CD4-positive, alpha-beta T cell (primary cell): ENCODE measurements at regions not wholly inside any gene's neighbourhood (a gene's known extent, or its start where the extent isn't known, plus 50 kb on each side); places are given as distances from the start of the nearest gene placed in this dataset.

Experiments
- ATAC-seq: fragments of 200-7000 bp; cut with Tn5 transposase; one replicate; pipeline ENCODE4 v1.10.0; 2022; ENCODE audit warnings: mild to moderate bottlenecking; ENCODE audit not compliant: poor library complexity
- CTCF ChIA-PET: fragments of 350-600 bp; sonication (Branson Sonifier 250); formaldehyde crosslinking; loops from one replicate; lab custom pipeline; 2021; ENCODE audit warnings: antibody characterized with exemption, inconsistent platforms; lab: Charles Lee
- POLR2A ChIA-PET: fragments of 350-600 bp; sonication (Branson Sonifier 250); formaldehyde crosslinking; loops from one replicate; lab custom pipeline; 2021; ENCODE audit warnings: antibody characterized with exemption, inconsistent platforms; lab: Charles Lee
- DNase-seq, 14 experiments: peaks; one replicate each; pipeline ENCODE4 v3.0.0-alpha.2; 2013 to 2020; ENCODE audit warnings: mixed read lengths in 2 of 14
- H3K27ac ChIP-seq, 2 donors: one replicate each; pipeline versions ENCODE4 v1.5.1 to v1.7.0; 2013; ENCODE audit warnings: low read length in 2 of 2, low read depth in 1 of 2, mild to moderate bottlenecking in 1 of 2
- H3K27me3 ChIP-seq, 2 experiments: 1 replicate in 1 of 2; 2 replicates in 1 of 2; pipeline versions ENCODE4 v1.6.1 to v1.7.0; 2013; ENCODE audit warnings: low read length in 2 of 2, control low read depth in 1 of 2, mild to moderate bottlenecking in 1 of 2, moderate library complexity in 1 of 2; ENCODE audit not compliant: insufficient read depth in 2 of 2, control insufficient read depth in 1 of 2
- H3K36me3 ChIP-seq: one replicate; pipeline ENCODE4 v1.6.1; 2013; ENCODE audit warnings: low read length, control low read depth; ENCODE audit not compliant: insufficient read depth
- H3K4me1 ChIP-seq: one replicate; pipeline ENCODE4 v1.6.1; 2013; ENCODE audit warnings: low read length, control low read depth; ENCODE audit not compliant: insufficient read depth
- H3K4me3 ChIP-seq: one replicate; pipeline ENCODE4 v1.5.1; 2013; ENCODE audit warnings: mild to moderate bottlenecking, low read length, moderate library complexity
- H3K9me3 ChIP-seq, 2 experiments: 1 replicate in 1 of 2; 2 replicates in 1 of 2; pipeline versions ENCODE4 v1.6.1 to v1.7.0; 2013; ENCODE audit warnings: low read length in 2 of 2, mild to moderate bottlenecking in 2 of 2, control low read depth in 1 of 2, moderate library complexity in 1 of 2; ENCODE audit not compliant: control insufficient read depth in 1 of 2, insufficient read depth in 1 of 2
- H3K27ac Mint-ChIP-seq: one replicate; pipeline ENCODE4 v1.8.0; 2020; ENCODE audit warnings: mixed read lengths
- H3K27me3 Mint-ChIP-seq: one replicate; pipeline ENCODE4 v1.8.0; 2021; ENCODE audit warnings: mixed read lengths
- H3K36me3 Mint-ChIP-seq: one replicate; pipeline ENCODE4 v1.8.0; 2021; ENCODE audit warnings: low read depth, mixed read lengths
- H3K4me1 Mint-ChIP-seq: one replicate; pipeline ENCODE4 v1.8.0; 2021; ENCODE audit warnings: low read depth, mixed read lengths
- H3K4me3 Mint-ChIP-seq: one replicate; pipeline ENCODE4 v1.8.0; 2020; ENCODE audit warnings: mild to moderate bottlenecking, mixed read lengths
- H3K9me3 Mint-ChIP-seq: one replicate; pipeline ENCODE4 v1.8.0; 2020; ENCODE audit warnings: mixed read lengths
- intact Hi-C, 2 experiments: fragments of 100-400 bp; cut with DNase I in 1 of 2; cut with micrococcal nuclease in 1 of 2; formaldehyde crosslinking; loops; one replicate each; pipeline versions ENCODE4 v1.15.1 to v1.9.0; 2023 to 2025; cut with DNase I, micrococcal nuclease
- TF ChIP-seq, protein P1 (sequence below): fragments of 200-600 bp; IDR thresholded peaks from one replicate; pipeline ENCODE4 v1.8.0; 2022; ENCODE audit warnings: antibody characterized with exemption, mild to moderate bottlenecking

- H3K36me3 ChIP-seq, result no peaks in the 10 kb centered on the region
- no peak overlapping the region for H3K4me3 Mint-ChIP-seq
- H3K9me3 Mint-ChIP-seq, result peaks cover 8% of the 10 kb centered on the region
- H3K9me3 ChIP-seq, result peaks cover 0 to 8% of the 10 kb centered on the region in 2 experiments
- H3K4me3 ChIP-seq, result no peak overlapping the region
- H3K27ac ChIP-seq, result no peak overlapping the region
- H3K4me1 Mint-ChIP-seq, result no peaks in the 10 kb centered on the region
- no peaks in the 10 kb centered on the region for H3K27me3 ChIP-seq
- ChIA-PET POLR2A (no interaction called here), CTCF (no interaction called here)
- ATAC-seq, result no peak
- intact Hi-C loops, result no loop called here
- no peaks in the 10 kb centered on the region for H3K4me1 ChIP-seq
- no peaks in the 10 kb centered on the region for H3K36me3 Mint-ChIP-seq
- DNase-seq, result no peak
- no peaks in the 10 kb centered on the region for H3K27me3 Mint-ChIP-seq
- no peak overlapping the region for H3K27ac Mint-ChIP-seq
- TF ChIP-seq, protein P1, sequence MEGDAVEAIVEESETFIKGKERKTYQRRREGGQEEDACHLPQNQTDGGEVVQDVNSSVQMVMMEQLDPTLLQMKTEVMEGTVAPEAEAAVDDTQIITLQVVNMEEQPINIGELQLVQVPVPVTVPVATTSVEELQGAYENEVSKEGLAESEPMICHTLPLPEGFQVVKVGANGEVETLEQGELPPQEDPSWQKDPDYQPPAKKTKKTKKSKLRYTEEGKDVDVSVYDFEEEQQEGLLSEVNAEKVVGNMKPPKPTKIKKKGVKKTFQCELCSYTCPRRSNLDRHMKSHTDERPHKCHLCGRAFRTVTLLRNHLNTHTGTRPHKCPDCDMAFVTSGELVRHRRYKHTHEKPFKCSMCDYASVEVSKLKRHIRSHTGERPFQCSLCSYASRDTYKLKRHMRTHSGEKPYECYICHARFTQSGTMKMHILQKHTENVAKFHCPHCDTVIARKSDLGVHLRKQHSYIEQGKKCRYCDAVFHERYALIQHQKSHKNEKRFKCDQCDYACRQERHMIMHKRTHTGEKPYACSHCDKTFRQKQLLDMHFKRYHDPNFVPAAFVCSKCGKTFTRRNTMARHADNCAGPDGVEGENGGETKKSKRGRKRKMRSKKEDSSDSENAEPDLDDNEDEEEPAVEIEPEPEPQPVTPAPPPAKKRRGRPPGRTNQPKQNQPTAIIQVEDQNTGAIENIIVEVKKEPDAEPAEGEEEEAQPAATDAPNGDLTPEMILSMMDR, result no peak
Observed at GRCh38 chr9:11023201-11023600, 410.4 kb upstream of the PTPRD start.

GRCh38 chr9:11025775-11026174 lies 413.0 kb upstream of the PTPRD start:
- H3K9me3 Mint-ChIP-seq, result peaks cover 8% of the 10 kb centered on the region
- no peak for DNase-seq
- ChIA-PET CTCF (no interaction called here), POLR2A (no interaction called here)
- H3K27ac ChIP-seq, result no peak overlapping the region
- H3K36me3 Mint-ChIP-seq, result no peaks in the 10 kb centered on the region
- H3K9me3 ChIP-seq, result peaks cover 0 to 8% of the 10 kb centered on the region in 2 experiments
- no peaks in the 10 kb centered on the region for H3K27me3 Mint-ChIP-seq
- intact Hi-C loops, result no loop called here
- H3K4me3 Mint-ChIP-seq, result no peak overlapping the region
- no peak overlapping the region for H3K27ac Mint-ChIP-seq
- H3K36me3 ChIP-seq, result no peaks in the 10 kb centered on the region
- no peaks in the 10 kb centered on the region for H3K27me3 ChIP-seq
- TF ChIP-seq, protein P1, result no peak
- ATAC-seq, result no peak
- no peaks in the 10 kb centered on the region for H3K4me1 ChIP-seq
- no peaks in the 10 kb centered on the region for H3K4me1 Mint-ChIP-seq
- H3K4me3 ChIP-seq, result no peak overlapping the region

DNA sequence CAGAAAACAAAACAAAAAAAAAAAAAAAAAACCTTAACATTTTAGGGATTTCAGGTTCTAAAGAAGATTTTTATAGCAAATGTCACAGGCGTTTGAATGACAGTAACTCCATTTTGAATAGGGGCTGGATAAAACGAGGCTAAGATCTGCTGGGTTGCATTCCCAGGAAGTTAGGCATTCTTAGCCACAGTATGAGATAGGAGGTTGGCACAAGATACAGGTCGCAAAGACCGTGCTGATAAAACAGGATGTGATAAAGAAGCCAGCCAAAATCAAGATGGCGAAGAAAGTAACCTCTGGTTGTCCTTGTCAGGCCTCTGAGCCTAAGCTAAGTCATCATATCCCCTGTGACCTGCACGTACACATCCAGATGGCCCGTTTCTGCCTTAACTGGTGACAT lies 425.6 kb upstream of the PTPRD start:
- peaks cover 0 to 3% of the 10 kb centered on the region in 2 experiments for H3K9me3 ChIP-seq
- no peak overlapping the region for H3K27ac ChIP-seq
- no peak overlapping the region for H3K4me3 Mint-ChIP-seq
- intact Hi-C loops, result no loop called here
- H3K27me3 ChIP-seq, result no peaks in the 10 kb centered on the region
- TF ChIP-seq, protein P1, result no peak
- no peaks in the 10 kb centered on the region for H3K27me3 Mint-ChIP-seq
- no peaks in the 10 kb centered on the region for H3K4me1 ChIP-seq
- H3K4me1 Mint-ChIP-seq, result no peaks in the 10 kb centered on the region
- no peak for DNase-seq
- H3K36me3 Mint-ChIP-seq, result no peaks in the 10 kb centered on the region
- no peaks in the 10 kb centered on the region for H3K36me3 ChIP-seq
- H3K4me3 ChIP-seq, result no peak overlapping the region
- no peak for ATAC-seq
- peaks cover 23% of the 10 kb centered on the region for H3K9me3 Mint-ChIP-seq
- CTCF ChIA-PET, result no interaction called here
- POLR2A ChIA-PET, result no interaction called here
- no peak overlapping the region for H3K27ac Mint-ChIP-seq
